ENCODE measurements at regions not wholly inside any gene's neighbourhood (a gene's known extent, or its start where the extent isn't known, plus 50 kb on each side); places are given as distances from the start of the nearest gene placed in this dataset.

GRCh38 chr3:168859574-168859973, 763.9 kb upstream of the GOLIM4 start:
- TF ChIP-seq CTCF (IDR thresholded peaks at IDR 0.05; ENCODE audit: poor library complexity) (no peak), EZH2 (IDR thresholded peaks at IDR 0.05; ENCODE audit: borderline replicate concordance) (no peak), EZH2phosphoT487 (IDR thresholded peaks at IDR 0.05; ENCODE audit: low read depth, severe bottlenecking, unreplicated experiment) (no peak)
